Stimulated activated naive CD4-positive, alpha-beta T cell (primary cell): ENCODE measurements at regions not wholly inside any gene's neighbourhood (a gene's known extent, or its start where the extent isn't known, plus 50 kb on each side); places are given as distances from the start of the nearest gene placed in this dataset.
"Not testable (repeated sequence)": the region's sequence is repeated elsewhere in the genome, so short reads cannot be mapped to it uniquely, and the experiment has no call there.

Experiments
- DNase-seq, 6 experiments: peaks; one replicate each; lab custom pipeline; 2025; lab: John Stamatoyannopoulos, UW

DNA sequence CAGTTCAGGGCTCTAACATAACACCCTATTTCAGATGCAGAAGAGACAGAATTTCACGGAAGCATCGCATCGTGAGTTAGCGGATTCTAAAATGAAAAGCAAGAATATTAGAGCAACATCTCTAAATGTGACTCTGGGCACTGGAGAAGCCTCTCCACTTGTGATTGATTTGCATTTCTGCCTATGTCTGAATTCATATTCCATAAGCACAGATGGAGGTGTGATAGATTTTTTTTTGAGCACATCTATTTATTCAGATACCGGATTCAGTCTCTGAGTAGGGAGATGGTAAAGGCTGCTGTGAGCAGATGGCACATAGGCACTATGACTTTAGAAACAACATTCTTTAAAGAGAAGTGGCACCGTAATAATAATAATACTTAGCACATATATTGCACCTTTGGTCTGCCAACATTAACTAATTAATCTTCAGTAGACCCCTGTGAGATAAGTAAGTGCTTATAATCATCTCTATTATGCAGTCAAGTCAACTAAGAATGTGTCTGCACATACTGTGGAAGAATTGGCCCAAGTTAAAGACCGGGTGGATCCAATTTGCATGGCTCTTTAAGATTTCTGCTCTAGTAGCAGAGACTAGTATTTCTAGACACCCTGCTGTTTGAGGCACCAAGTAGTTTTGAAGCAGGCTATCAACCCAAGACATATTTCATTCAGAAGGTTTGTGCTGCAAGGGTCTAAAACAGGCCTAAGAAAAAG, 685.0 kb downstream of the CETN3 start:
- no peak for DNase-seq

DNA sequence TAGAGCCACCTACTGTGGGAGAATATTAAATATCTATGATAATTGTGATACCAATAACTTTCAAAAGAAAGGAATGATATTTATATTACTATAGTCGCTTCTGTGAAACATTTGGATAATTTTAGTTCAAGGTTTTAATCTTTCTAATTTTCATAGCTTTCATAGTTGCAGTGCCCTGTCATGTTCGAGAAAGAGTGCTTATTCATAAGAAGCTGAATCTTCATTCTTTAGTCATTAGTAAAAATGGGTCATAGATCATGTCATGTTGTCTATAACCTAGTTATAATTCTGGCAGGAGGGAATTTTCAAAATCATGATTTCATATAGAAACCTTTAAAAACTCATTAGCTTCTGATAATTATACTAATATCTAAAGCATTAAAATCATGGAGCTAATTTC, 685.6 kb downstream of the CETN3 start:
- no peak for DNase-seq

DNA sequence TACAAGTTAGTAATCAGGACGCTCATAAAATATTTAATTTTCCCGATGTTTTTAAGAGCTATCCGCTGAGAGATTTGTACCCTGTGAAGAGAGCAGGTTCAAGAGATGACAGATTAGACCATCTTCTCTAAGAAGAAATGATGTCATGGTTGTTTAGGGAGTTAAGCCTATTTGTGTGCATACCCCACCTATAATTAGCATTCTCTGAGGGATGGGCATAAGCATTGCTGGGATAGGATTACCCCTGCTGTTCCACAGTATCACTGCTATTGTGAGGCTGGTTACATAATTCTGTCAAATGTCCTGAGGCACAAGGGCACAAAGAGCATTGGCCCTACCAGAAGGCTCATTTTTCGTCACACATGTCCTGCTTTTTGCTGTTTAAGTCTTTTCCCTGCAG, 687.0 kb downstream of the CETN3 start:
- DNase-seq: no peak

DNA sequence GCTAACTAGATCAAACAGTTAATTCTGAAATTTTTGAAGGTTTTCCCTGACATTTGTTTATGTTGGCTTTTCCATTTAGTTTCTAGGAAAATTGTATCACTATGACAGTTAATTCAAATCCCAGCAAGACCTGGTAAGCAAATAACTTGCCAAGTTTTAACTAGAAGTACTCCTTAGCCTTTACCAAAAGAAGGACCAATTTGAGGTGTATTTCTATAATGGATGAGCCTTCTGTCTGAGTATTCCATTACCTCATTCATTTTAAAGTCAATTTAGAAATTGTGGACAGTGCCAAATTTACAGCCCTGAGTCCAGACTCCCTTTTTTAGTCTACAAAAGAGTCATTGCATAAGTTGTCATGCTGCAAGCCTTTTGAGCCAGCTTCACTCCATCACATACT, 687.6 kb downstream of the CETN3 start:
- DNase-seq: no peak

DNA sequence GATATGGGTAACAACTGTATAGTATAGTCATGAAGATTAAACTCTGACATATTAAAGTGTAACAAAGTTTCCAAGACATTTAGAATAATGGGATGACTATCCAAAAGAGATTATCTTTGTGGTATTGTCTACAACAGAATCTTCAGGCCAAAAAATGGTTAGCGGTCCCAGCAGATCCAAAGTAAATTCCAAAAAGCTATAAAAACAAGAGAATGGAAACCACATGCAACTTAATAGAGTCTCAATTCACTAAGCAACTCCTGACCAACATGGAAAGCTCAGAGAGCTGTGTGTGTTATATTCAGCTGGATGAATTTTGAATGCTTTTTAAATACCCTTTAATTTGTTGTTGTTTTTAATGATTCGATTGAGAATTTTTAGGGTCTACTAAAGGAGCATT, 688.2 kb downstream of the CETN3 start:
- DNase-seq: no peak

DNA sequence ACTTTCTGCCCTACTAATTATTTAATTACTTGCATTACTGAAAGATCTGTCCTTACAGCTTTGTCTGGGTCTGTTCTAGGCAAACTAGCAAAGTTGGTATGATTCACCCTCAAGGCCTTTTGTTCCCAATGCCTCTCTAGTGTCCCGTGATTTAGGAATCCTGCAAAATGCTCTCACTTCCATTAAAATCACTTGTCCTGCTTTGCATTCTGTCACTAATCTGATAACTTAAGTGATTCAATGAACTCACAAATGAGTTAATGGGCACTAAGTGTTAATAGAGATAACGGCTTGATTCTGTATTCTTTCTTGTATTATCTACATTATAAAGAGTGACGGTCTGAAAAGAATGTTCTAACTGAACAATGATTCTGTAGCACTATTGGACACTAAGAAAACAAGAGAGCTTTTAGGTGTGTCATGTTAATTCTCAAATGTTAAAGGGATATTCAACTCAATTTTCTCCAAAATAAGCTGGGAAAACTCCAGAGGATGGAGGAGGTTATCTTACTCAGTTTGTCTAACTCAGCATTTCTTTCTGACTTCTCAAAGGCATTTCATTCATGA, 697.3 kb downstream of the CETN3 start:
- no peak for DNase-seq

DNA sequence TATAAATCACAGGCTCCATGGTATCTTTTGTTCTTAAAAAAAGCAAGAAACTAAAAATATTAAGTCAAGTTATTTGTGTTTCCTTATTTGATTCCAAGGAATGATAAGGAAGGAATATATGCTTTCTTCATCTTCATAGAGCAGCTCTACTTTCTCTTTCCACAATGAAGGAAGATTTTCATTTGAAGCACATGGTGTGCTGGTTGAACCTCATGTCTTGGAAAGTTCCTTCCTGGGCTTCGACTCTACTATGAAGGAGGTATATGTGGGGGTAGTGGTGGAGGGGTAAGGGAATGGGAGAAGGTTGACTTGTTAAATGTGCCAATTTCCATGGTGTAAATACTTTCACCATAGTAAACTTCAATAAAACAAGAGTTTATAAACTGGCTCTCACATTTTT, 698.0 kb downstream of the CETN3 start:
- DNase-seq: no peak

DNA sequence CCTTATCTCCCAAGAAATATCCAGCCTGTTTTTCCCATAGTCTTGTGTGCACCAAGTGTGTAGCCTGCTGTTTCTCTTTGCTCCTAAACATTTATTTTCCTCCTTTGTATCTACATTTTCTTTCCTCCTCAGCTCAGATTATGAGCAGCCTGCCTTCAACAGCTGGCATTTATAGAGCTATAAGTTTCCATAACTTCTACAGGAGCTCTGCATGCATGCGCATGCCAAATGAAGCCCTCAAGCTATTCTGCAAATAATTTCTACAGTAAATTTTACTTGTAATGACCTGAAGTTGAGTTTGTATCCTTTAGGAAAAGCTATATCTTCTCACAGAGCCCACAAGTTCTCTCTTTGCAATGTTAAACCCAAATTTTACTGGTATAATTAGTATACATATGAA, 699.5 kb downstream of the CETN3 start:
- DNase-seq: no peak

DNA sequence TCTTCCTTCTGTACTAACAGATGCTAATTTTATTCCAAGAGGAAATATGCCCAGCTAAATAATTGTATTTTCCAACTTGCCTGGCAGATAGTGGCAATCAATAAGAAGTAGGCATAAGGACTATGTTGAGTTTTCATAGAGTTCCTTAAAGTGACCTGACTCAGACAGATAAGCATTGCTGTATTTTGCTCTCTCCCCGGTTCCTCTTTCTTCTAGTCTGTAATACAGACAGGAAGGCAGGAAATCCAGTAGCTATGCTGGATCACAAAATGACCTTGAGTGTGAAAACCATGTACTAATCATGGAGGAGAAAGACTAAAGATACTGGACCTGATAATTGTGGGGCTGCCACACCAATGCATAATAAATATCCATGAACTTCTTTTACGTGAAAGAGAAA, 701.7 kb downstream of the CETN3 start:
- no peak for DNase-seq

DNA sequence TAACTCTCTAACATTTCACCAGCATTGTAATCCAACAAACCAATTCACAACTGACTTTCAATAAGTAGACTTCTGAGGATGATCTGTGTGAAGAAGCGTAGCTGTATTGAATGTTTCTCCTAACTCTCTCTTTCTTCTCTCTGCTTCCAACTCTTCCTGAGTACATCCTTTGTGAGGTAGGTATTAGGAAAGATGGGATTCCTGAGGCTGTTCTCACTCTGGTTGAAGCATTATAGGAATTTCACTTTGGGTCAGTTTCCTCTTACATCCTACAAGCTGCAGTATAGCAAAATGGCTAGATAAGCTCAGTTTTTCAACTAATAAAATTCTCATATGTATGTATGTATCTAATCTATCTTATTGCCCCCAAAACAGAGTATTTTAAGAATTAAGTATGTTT, 702.8 kb downstream of the CETN3 start:
- DNase-seq: no peak

DNA sequence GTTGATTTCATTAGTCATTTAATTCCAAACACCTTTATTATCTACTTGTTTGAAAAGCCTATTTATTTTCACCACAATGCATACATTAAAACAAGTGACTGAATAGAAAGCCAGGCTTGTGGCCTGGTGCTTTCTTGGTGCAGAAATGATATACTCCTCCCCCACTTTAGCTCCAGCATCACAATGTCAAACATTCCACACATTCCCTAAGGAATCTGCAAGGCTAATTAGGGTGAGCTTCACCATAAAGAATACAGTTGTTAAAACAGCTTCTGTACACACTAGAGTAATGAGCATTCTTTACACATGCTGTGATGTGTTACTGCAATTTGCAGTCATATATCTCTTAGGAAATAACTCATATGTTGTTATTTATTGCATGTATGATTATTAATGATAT, 705.7 kb downstream of the CETN3 start:
- no peak for DNase-seq

DNA sequence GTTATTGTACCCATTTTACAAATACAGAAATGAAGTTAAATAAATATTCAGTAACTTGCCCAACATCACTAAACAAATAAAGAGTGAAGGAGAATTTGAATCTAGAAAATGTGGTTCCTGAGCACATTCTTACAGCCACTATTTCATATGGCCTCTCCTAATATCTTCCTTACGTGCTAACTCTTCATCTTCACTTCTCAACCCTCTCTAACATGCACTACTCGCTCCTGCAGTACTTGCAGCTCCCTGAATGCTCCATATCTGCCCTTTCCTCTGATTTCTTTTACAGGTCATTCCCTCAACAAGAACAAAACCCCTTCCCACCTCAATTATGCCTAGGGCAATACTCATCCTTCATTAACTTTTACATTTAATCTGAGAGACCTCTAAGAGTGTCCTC, 711.5 kb downstream of the CETN3 start:
- no peak for DNase-seq

DNA sequence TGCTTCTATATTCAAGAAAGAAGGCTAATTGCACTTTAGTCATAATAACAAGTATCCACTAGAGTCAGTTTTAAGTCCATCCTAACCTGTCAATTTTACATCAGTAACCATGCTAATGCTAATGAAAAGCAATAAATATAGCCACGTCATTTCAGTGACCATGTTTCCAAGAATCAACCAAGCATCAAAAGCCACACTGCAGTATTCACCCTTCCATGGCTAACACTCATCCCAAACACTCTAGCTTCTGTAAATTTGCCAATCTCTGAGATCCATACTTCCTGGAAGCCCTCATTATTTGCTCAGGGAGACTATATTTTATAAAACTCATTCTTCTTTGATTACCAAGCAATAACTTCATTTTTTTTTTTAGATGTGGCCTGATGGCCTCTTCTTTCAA, 712.0 kb downstream of the CETN3 start:
- no peak for DNase-seq

DNA sequence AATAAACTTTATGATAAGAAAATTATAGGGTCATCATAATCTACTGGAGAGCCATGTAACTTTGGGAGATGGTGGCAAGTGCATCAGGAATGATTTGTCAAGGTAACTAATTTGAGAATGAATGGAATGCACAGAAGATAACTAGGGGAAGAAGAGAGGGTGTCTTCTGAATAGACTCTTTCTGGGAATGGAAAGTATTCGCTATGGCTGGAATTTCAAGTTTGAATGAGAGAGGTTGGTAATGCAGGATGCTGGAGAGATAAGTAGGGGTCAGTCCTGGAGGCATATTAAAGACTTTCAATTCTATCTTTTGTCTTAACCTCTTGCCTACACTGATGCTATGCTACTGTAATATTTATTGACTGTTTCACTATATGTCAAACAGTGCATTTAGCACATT, 714.2 kb downstream of the CETN3 start:
- DNase-seq: no peak

DNA sequence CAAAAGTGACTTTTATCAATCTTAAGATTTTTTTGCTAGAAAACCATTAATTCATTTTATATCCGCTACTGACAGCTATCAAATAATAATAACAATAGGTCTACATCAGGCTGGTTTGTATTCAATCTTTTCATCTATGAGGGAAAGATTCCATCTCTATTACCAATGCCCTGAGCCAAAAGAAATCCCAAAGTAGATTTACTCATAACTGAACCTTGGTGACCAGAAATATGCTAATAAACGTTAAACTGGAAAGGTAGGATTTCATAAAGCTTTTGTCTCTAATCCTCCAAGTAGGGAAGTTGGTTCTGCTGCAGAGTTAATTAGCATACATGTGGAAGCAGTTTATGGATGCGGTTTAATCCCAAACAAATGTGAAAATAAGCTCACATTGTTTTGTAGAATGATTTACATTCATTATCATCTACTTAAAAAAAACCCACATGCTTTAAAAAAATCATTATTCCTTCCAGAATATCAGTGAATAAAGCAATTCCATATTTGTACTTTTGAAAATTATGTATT, 715.5 kb downstream of the CETN3 start:
- DNase-seq: no peak

DNA sequence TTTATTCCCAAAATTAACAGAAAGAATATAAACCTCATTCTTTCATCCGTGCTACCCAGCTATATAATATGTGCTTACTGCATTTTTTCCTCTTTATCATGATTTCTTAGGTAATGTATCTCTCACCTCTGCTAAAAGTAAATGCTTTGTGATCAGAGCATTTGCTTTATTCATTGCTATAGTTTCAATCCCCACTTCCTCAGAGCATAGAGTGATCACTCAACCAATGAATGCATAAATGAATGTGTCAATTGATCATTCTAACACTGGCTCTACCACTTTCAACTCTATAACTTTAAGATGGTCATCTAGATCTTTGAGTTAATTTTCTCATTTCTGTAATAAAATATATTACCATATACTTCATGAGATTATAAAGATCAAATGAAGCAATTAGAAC, 719.2 kb downstream of the CETN3 start:
- no peak for DNase-seq

DNA sequence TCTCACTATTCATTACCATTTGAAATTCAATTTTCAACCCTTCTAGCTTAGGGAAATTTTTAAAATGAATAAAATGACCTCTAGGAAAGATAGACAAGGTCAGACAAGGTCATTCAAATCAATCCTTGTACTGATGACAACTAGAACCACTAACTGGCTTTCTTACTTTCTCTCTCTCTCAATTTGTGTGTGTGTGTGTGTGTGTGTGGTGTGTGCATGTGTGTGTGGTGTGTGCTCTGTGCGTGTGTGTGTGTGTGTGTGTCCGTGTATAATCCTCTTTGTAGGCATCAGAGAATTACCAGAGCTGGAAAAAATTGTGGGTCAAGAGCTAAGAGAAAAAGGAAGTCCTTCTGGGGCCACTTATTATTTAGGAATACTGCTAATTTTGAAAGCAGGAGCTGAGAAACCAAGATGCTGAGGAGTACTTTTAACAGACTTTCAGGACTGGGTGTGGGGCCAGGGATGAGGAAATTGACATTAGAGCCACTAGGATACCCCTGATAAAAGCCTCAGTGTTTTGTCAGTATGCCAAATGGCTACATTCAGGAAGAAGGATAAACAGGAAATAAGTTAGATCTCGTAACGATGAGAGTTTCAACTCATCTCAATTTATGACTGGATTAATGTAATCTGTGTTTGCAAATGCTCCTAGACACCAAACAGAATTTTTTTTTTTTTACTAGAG, 723.3 kb downstream of the CETN3 start:
- no peak for DNase-seq

DNA sequence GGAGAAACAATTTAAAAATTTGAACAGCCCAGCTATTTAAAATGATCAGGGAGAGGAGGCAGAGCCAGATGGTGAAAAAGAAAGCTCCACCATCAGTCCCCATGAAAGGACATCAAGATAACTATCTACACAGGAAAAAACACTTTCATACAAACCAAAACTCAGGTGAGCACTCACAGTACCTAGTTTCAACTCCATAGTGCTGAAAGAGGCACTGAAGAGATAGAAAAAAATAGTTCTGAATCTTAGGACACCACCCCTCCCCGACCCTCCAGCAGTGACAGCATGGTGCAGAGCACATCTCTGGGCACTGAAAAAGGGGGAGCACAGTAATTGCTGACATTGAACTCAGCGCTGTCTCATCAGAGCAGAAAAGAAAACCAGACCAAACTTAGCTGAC, 732.9 kb downstream of the CETN3 start:
- no peak for DNase-seq

DNA sequence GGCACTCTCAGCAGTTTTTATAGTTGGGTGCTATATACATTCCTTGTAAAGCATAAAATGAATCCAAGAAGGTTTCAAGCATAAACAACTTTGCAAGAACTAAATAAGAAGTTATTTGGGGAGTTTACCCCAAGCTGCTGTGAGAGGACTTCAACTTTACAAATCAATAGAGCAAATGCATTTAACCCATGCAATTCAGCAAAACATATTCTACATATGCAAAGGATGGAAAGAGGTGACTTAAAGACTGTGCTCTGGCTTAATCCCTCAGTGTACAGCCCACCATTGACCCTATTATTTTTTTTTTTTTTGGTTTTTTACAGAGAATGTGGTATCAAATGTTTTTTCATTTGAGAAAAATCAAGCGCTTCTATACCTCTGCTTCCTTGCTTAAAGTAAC, 736.5 kb downstream of the CETN3 start:
- no peak for DNase-seq

DNA sequence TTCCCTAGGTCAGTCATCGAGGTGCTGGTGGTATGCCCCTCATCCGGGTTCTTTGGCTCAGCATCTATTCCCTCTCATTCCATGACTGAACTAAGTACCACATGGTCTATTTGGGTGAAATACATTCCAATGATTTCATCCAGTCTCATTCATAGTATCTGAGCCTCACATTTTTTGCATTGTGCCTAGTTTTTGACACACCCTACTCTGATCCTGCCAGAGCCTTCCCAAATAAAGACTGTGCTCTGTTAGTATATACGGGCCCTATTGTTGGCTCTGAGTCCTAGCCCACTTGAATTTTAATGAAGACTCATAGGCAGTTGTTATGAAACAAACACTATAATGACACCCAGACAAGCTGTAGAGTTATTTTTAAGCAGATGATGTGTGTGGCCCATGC, 740.7 kb downstream of the CETN3 start:
- no peak for DNase-seq

DNA sequence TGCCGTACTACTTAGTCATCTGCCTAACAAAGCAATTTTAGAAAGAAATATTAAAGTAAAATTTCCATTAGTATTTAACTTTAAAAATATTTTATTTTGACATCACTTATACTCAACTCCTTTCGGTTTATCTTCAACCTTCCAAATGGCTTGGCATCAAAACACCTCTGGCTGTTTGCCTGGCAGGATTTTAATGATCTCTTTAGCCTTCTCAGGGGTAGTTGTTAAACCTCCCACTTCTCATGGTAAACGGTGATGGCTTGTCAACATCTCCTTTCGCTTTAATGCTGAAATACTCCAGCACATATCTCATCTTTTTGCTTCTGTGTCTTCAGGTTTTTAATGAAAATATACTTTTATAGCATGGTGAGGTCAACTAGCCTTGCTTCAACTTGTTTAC, 747.1 kb downstream of the CETN3 start:
- no peak for DNase-seq

DNA sequence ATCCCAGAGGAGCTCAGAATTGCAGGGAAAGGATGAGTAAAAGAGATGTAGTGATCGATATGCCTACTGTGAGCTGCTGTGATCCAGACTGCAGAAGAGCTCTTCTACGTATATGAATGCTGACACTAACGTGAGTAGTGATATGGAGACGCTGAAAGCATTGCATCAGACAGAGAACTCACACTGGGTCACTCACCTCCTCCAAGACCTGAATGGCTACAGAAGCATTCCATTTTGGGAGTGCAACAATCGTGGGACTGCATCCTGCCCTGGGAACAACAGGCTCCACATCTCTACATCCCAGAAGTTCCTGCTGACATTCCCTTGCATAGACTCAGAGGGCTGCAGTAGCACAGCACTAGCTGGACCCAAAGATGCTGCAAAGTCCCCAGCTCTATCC, 755.9 kb upstream of the MEF2C start:
- DNase-seq: no peak

DNA sequence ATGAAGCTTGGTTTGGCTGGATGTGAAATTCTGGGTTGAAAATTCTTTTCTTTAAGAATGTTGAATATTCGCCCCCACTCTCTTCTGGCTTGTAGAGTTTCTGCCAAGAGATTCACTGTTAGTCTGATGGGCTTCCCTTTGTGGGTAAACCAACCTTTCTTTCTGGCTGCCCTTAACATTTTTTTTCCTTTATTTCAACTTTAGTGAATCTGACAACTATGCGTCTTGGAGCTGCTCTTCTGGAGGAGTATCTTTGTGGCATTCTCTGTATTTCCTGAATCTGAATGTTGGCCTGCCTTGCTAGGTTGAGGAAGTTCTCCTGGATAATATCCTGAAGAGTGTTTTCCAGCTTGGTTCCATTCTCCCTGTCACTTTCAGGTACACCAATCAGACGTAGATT, 751.2 kb upstream of the MEF2C start:
- DNase-seq: not testable (repeated sequence)

DNA sequence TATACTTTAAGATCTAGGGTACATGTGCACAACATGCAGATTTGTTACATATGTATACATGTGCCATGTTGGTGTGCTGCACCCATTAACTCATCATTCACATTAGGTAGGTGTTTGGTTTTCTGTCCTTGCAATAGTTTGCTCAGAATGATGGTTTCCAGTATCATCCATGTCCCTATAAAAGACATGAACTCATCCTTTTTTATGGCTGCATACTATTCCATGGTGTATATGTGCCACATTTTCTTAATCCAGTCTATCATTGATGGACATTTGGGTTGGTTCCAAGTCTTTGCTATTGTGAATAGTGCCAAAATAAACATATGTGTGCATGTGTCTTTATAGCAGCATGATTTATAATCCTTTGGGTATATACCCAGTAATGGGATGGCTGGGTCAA, 747.1 kb upstream of the MEF2C start:
- DNase-seq: not testable (repeated sequence)
